GM23338 (cell line): ENCODE measurements at regions not wholly inside any gene's neighbourhood (a gene's known extent, or its start where the extent isn't known, plus 50 kb on each side); places are given as distances from the start of the nearest gene placed in this dataset.
A peak's percentile ranks its signal among the peaks of the same experiment; 100 is the strongest.

Experiments
- ATAC-seq: fragments of 200-7000 bp; cut with Tn5 transposase; 3 replicates; pipeline ENCODE4 v1.9.1; 2020
- DNase-seq: peaks from one replicate; pipeline ENCODE4 v3.0.0-alpha.2; 2015; ENCODE audit warnings: low spot score
- H2AFZ ChIP-seq: fragments of 200-600 bp; sonication (generic); 2 replicates; pipeline ENCODE4 v1.8.0; 2016; ENCODE audit warnings: antibody characterized with exemption, mild to moderate bottlenecking, moderate library complexity
- H3F3A ChIP-seq: fragments of 200-600 bp; sonication (generic); replicated peaks from 2 replicates; pipeline ENCODE4 v1.8.0; 2017; ENCODE audit warnings: antibody characterized with exemption, mixed run types, low read depth
- H3K27ac ChIP-seq: fragments of 200-600 bp; sonication (generic); 2 replicates; pipeline ENCODE4 v1.6.1; 2016; ENCODE audit warnings: low read depth
- H3K27me3 ChIP-seq: fragments of 200-600 bp; sonication (generic); 2 replicates; pipeline ENCODE4 v1.8.0; 2016; ENCODE audit warnings: mild to moderate bottlenecking, mixed run types, moderate library complexity; ENCODE audit not compliant: insufficient read depth
- H3K36me3 ChIP-seq: fragments of 200-600 bp; sonication (generic); 2 replicates; pipeline ENCODE4 v1.8.0; 2016; ENCODE audit warnings: mild to moderate bottlenecking; ENCODE audit not compliant: insufficient read depth
- H3K4me1 ChIP-seq: fragments of 200-600 bp; sonication (generic); 2 replicates; pipeline ENCODE4 v1.8.0; 2016; ENCODE audit warnings: mild to moderate bottlenecking, moderate library complexity; ENCODE audit not compliant: insufficient read depth
- H3K4me2 ChIP-seq: fragments of 200-600 bp; sonication (generic); 2 replicates; pipeline ENCODE4 v1.7.1; 2017; ENCODE audit warnings: mixed run types
- H3K4me3 ChIP-seq: fragments of 200-600 bp; sonication (generic); 2 replicates; pipeline ENCODE4 v1.6.1; 2016; ENCODE audit warnings: mixed run types
- H3K79me2 ChIP-seq: fragments of 200-600 bp; sonication (generic); replicated peaks from 2 replicates; pipeline ENCODE4 v1.8.0; 2017; ENCODE audit warnings: mild to moderate bottlenecking; ENCODE audit not compliant: insufficient read depth
- H3K9me2 ChIP-seq: fragments of 200-600 bp; sonication (generic); 2 replicates; pipeline ENCODE4 v1.8.0; 2017; ENCODE audit not compliant: insufficient read depth
- H4K20me1 ChIP-seq: fragments of 200-600 bp; sonication (generic); replicated peaks from 2 replicates; pipeline ENCODE4 v1.8.0; 2017; ENCODE audit warnings: mild to moderate bottlenecking; ENCODE audit not compliant: insufficient read depth
- H3K27ac Mint-ChIP-seq: 2 replicates; pipeline ENCODE4 v1.8.0; 2020; ENCODE audit warnings: inconsistent platforms, mild to moderate bottlenecking, moderate library complexity, mixed read lengths
- H3K27me3 Mint-ChIP-seq: 3 replicates; pipeline ENCODE4 v1.8.0; 2022; ENCODE audit warnings: low read depth, mild to moderate bottlenecking, moderate library complexity, mixed read lengths, inconsistent platforms; ENCODE audit not compliant: insufficient read depth, poor library complexity
- H3K36me3 Mint-ChIP-seq: 3 replicates; pipeline ENCODE4 v1.8.0; 2021; ENCODE audit warnings: low read depth, mild to moderate bottlenecking, inconsistent platforms, moderate library complexity, mixed read lengths
- H3K4me1 Mint-ChIP-seq: 3 replicates; pipeline ENCODE4 v1.8.0; 2020; ENCODE audit warnings: mild to moderate bottlenecking, inconsistent platforms, mixed read lengths
- H3K4me3 Mint-ChIP-seq: 3 replicates; pipeline ENCODE4 v1.8.0; 2021; ENCODE audit warnings: moderate library complexity, mild to moderate bottlenecking, inconsistent platforms, mixed read lengths
- H3K9me3 Mint-ChIP-seq: 3 replicates; pipeline ENCODE4 v1.8.0; 2020; ENCODE audit warnings: moderate library complexity, mild to moderate bottlenecking, inconsistent platforms, mixed read lengths
- CREB1 ChIP-seq: fragments of 250-450 bp; sonication (Bioruptor Pico); IDR thresholded peaks from 2 replicates; pipeline ENCODE4 v1.5.0; 2020; ENCODE audit warnings: low read depth, mild to moderate bottlenecking, moderate library complexity
- EZH2 ChIP-seq: fragments of 200-600 bp; sonication (generic); IDR thresholded peaks from one replicate; pipeline ENCODE4 v1.8.0; 2017; ENCODE audit warnings: antibody characterized with exemption, mild to moderate bottlenecking, low read depth; ENCODE audit not compliant: unreplicated experiment
- EZH2phosphoT487 ChIP-seq: fragments of 200-600 bp; sonication (generic); IDR thresholded peaks from one replicate; pipeline ENCODE4 v1.8.1; 2018; ENCODE audit warnings: antibody characterized with exemption; ENCODE audit not compliant: unreplicated experiment
- JUNB ChIP-seq: IDR thresholded peaks from one replicate; pipeline ENCODE4 v1.6.1; 2016; ENCODE audit warnings: antibody characterized with exemption; ENCODE audit not compliant: unreplicated experiment
- NANOG ChIP-seq: IDR thresholded peaks from 2 replicates; pipeline ENCODE4 v1.6.1; 2016; ENCODE audit warnings: antibody characterized with exemption, borderline replicate concordance
- POLR2AphosphoS5 ChIP-seq: IDR thresholded peaks from 2 replicates; pipeline ENCODE4 v1.6.1; 2016; ENCODE audit warnings: antibody characterized with exemption, low read depth
- STAT1 ChIP-seq: IDR thresholded peaks from one replicate; pipeline ENCODE4 v1.6.1; 2016; ENCODE audit warnings: antibody characterized with exemption; ENCODE audit not compliant: unreplicated experiment
- ZNF114 ChIP-seq: fragments of 250-450 bp; sonication (Bioruptor Pico); IDR thresholded peaks from 2 replicates; pipeline ENCODE4 v1.5.0; 2020; ENCODE audit warnings: mild to moderate bottlenecking, moderate library complexity
- ZNF331 ChIP-seq: fragments of 250-450 bp; sonication (Bioruptor Pico); IDR thresholded peaks from 2 replicates; pipeline ENCODE4 v1.5.0; 2020; ENCODE audit warnings: low read depth, mild to moderate bottlenecking, moderate library complexity
- TF ChIP-seq, protein P1 (sequence below): IDR thresholded peaks from one replicate; pipeline ENCODE4 v1.6.1; 2018; ENCODE audit warnings: antibody characterized with exemption; ENCODE audit not compliant: unreplicated experiment
- TF ChIP-seq, protein P2 (sequence below), 2 experiments: fragments of 200-600 bp in 1 of 2; sonication (generic) in 1 of 2; conservative IDR thresholded peaks; 2 replicates each; pipeline versions ENCODE4 v1.5.1 to v1.6.1; 2016 to 2017; ENCODE audit warnings: antibody characterized with exemption in 2 of 2, low read depth in 2 of 2, mild to moderate bottlenecking in 2 of 2, moderate library complexity in 1 of 2
- TF ChIP-seq, protein P3 (sequence below): fragments of 250-450 bp; sonication (Bioruptor Pico); IDR thresholded peaks from 2 replicates; pipeline ENCODE4 v1.5.0; 2020; ENCODE audit warnings: mild to moderate bottlenecking, moderate library complexity

DNA sequence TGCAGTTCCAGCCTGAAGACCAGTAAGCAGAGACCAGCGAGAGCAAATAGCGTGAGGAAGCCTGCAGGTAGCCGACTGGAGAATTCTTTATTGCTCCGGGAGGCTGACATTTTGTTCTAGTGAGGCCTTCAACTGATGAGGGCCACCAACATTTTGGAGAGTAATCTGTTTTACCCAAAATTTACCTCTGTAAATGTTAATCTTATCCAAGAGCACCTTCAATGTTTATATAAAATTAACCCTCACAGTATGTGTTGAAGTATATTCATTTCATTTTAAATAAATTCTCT lies 546.4 kb upstream of the SLITRK5 start:
- Histone ChIP-seq H2AFZ (no peak overlapping the region), H3K4me1 (no peaks in the 10 kb centered on the region), H3K4me3 (no peak overlapping the region), H3K27me3 (no peaks in the 10 kb centered on the region), H3K36me3 (no peaks in the 10 kb centered on the region), H3K27ac (no peak overlapping the region), H3K79me2 (no peaks in the 10 kb centered on the region), H4K20me1 (no peaks in the 10 kb centered on the region), H3K9me2 (no peaks in the 10 kb centered on the region), H3K4me2 (no peak overlapping the region), H3F3A (no peaks in the 10 kb centered on the region)
- no peaks in the 10 kb centered on the region for H3K9me3 Mint-ChIP-seq
- H3K36me3 Mint-ChIP-seq: no peaks in the 10 kb centered on the region
- peak; percentile 8 for DNase-seq
- H3K4me3 Mint-ChIP-seq: no peak overlapping the region
- peaks cover 18% of the 10 kb centered on the region for H3K4me1 Mint-ChIP-seq
- peaks cover 2% of the 10 kb centered on the region for H3K27me3 Mint-ChIP-seq
- no peak overlapping the region for H3K27ac Mint-ChIP-seq
- TF ChIP-seq ZNF114 (CRISPR knock-in tag) (no peak), CREB1 (CRISPR knock-in tag) (no peak), STAT1 (no peak)
- ATAC-seq: no peak

GRCh38 chr13:87128036-87128435 lies 543.1 kb upstream of the SLITRK5 start:
- DNase-seq (peak; percentile 85), ATAC-seq (peak; percentile 98)
- H3K4me1 Mint-ChIP-seq: peaks cover 28% of the 10 kb centered on the region
- no peaks in the 10 kb centered on the region for H3K4me1 ChIP-seq
- no peaks in the 10 kb centered on the region for H3K79me2 ChIP-seq
- H3K4me3 Mint-ChIP-seq: no peak overlapping the region
- H3K9me2 ChIP-seq: no peaks in the 10 kb centered on the region
- no peaks in the 10 kb centered on the region for H3K27me3 ChIP-seq
- TF ChIP-seq EZH2: no peak
- TF ChIP-seq NANOG: no peak; the same call in 1 of the 2 replicates
- TF ChIP-seq EZH2phosphoT487: no peak
- TF ChIP-seq, protein P1, sequence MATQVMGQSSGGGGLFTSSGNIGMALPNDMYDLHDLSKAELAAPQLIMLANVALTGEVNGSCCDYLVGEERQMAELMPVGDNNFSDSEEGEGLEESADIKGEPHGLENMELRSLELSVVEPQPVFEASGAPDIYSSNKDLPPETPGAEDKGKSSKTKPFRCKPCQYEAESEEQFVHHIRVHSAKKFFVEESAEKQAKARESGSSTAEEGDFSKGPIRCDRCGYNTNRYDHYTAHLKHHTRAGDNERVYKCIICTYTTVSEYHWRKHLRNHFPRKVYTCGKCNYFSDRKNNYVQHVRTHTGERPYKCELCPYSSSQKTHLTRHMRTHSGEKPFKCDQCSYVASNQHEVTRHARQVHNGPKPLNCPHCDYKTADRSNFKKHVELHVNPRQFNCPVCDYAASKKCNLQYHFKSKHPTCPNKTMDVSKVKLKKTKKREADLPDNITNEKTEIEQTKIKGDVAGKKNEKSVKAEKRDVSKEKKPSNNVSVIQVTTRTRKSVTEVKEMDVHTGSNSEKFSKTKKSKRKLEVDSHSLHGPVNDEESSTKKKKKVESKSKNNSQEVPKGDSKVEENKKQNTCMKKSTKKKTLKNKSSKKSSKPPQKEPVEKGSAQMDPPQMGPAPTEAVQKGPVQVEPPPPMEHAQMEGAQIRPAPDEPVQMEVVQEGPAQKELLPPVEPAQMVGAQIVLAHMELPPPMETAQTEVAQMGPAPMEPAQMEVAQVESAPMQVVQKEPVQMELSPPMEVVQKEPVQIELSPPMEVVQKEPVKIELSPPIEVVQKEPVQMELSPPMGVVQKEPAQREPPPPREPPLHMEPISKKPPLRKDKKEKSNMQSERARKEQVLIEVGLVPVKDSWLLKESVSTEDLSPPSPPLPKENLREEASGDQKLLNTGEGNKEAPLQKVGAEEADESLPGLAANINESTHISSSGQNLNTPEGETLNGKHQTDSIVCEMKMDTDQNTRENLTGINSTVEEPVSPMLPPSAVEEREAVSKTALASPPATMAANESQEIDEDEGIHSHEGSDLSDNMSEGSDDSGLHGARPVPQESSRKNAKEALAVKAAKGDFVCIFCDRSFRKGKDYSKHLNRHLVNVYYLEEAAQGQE: no peak
- no peak for TF ChIP-seq JUNB
- TF ChIP-seq, protein P2, sequence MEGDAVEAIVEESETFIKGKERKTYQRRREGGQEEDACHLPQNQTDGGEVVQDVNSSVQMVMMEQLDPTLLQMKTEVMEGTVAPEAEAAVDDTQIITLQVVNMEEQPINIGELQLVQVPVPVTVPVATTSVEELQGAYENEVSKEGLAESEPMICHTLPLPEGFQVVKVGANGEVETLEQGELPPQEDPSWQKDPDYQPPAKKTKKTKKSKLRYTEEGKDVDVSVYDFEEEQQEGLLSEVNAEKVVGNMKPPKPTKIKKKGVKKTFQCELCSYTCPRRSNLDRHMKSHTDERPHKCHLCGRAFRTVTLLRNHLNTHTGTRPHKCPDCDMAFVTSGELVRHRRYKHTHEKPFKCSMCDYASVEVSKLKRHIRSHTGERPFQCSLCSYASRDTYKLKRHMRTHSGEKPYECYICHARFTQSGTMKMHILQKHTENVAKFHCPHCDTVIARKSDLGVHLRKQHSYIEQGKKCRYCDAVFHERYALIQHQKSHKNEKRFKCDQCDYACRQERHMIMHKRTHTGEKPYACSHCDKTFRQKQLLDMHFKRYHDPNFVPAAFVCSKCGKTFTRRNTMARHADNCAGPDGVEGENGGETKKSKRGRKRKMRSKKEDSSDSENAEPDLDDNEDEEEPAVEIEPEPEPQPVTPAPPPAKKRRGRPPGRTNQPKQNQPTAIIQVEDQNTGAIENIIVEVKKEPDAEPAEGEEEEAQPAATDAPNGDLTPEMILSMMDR (conservative IDR thresholded peaks at IDR 0.05; ENCODE audit: low read depth in 2 of 2): no peak
- no peak for TF ChIP-seq STAT1
- TF ChIP-seq POLR2AphosphoS5: no peak
- TF ChIP-seq ZNF114 (CRISPR knock-in tag): no peak
- no peak for TF ChIP-seq CREB1 (CRISPR knock-in tag)
- TF ChIP-seq, protein P3, sequence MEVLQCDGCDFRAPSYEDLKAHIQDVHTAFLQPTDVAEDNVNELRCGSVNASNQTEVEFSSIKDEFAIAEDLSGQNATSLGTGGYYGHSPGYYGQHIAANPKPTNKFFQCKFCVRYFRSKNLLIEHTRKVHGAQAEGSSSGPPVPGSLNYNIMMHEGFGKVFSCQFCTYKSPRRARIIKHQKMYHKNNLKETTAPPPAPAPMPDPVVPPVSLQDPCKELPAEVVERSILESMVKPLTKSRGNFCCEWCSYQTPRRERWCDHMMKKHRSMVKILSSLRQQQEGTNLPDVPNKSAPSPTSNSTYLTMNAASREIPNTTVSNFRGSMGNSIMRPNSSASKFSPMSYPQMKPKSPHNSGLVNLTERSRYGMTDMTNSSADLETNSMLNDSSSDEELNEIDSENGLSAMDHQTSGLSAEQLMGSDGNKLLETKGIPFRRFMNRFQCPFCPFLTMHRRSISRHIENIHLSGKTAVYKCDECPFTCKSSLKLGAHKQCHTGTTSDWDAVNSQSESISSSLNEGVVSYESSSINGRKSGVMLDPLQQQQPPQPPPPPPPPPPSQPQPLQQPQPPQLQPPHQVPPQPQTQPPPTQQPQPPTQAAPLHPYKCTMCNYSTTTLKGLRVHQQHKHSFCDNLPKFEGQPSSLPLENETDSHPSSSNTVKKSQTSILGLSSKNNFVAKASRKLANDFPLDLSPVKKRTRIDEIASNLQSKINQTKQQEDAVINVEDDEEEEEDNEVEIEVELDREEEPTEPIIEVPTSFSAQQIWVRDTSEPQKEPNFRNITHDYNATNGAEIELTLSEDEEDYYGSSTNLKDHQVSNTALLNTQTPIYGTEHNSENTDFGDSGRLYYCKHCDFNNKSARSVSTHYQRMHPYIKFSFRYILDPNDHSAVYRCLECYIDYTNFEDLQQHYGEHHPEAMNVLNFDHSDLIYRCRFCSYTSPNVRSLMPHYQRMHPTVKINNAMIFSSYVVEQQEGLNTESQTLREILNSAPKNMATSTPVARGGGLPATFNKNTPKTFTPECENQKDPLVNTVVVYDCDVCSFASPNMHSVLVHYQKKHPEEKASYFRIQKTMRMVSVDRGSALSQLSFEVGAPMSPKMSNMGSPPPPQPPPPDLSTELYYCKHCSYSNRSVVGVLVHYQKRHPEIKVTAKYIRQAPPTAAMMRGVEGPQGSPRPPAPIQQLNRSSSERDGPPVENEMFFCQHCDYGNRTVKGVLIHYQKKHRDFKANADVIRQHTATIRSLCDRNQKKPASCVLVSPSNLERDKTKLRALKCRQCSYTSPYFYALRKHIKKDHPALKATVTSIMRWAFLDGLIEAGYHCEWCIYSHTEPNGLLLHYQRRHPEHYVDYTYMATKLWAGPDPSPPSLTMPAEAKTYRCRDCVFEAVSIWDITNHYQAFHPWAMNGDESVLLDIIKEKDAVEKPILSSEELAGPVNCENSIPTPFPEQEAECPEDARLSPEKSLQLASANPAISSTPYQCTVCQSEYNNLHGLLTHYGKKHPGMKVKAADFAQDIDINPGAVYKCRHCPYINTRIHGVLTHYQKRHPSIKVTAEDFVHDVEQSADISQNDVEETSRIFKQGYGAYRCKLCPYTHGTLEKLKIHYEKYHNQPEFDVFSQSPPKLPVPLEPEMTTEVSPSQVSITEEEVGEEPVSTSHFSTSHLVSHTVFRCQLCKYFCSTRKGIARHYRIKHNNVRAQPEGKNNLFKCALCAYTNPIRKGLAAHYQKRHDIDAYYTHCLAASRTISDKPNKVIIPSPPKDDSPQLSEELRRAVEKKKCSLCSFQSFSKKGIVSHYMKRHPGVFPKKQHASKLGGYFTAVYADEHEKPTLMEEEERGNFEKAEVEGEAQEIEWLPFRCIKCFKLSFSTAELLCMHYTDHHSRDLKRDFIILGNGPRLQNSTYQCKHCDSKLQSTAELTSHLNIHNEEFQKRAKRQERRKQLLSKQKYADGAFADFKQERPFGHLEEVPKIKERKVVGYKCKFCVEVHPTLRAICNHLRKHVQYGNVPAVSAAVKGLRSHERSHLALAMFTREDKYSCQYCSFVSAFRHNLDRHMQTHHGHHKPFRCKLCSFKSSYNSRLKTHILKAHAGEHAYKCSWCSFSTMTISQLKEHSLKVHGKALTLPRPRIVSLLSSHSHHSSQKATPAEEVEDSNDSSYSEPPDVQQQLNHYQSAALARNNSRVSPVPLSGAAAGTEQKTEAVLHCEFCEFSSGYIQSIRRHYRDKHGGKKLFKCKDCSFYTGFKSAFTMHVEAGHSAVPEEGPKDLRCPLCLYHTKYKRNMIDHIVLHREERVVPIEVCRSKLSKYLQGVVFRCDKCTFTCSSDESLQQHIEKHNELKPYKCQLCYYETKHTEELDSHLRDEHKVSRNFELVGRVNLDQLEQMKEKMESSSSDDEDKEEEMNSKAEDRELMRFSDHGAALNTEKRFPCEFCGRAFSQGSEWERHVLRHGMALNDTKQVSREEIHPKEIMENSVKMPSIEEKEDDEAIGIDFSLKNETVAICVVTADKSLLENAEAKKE (CRISPR knock-in tag): no peak
- no peak for TF ChIP-seq ZNF331 (CRISPR knock-in tag)
- no peak overlapping the region for H3K4me3 ChIP-seq
- H4K20me1 ChIP-seq: no peaks in the 10 kb centered on the region
- H3K27ac Mint-ChIP-seq: no peak overlapping the region
- no peak overlapping the region for H3K27ac ChIP-seq
- H3F3A ChIP-seq: no peaks in the 10 kb centered on the region
- no peak overlapping the region for H3K4me2 ChIP-seq
- H3K36me3 Mint-ChIP-seq: no peaks in the 10 kb centered on the region
- no peaks in the 10 kb centered on the region for H3K36me3 ChIP-seq
- no peaks in the 10 kb centered on the region for H3K9me3 Mint-ChIP-seq
- no peak overlapping the region for H2AFZ ChIP-seq
- H3K27me3 Mint-ChIP-seq: peaks cover 2% of the 10 kb centered on the region
